IMR-90 (cell line): ENCODE measurements at regions not wholly inside any gene's neighbourhood (a gene's known extent, or its start where the extent isn't known, plus 50 kb on each side); places are given as distances from the start of the nearest gene placed in this dataset.

ENCODE experiments used
- ATAC-seq: fragments of 200-7000 bp; cut with Tn5 transposase; 2 replicates; pipeline ENCODE4 v1.9.1; 2020; ENCODE audit warnings: low read depth, mild to moderate bottlenecking, moderate library complexity
- BruUV-seq: library from RNA; stranded (reverse); fragments of 400-500 nt; replicated peaks from 2 replicates; lab custom pipeline; 2021; lab: Mats Ljungman, UMichigan
- CTCF ChIA-PET: fragments of 300-600 bp; formaldehyde crosslinking; extraction: SDS; loops from one replicate; lab custom pipeline; 2021; ENCODE audit warnings: antibody characterized with exemption; lab: Yijun Ruan, JAX
- POLR2A ChIA-PET: fragments of 300-600 bp; sonication (Branson Sonifier 250); formaldehyde crosslinking; loops from one replicate; lab custom pipeline; 2022; ENCODE audit warnings: antibody characterized with exemption; ENCODE audit not compliant: unreplicated experiment; lab: Charles Lee
- DNase-seq: peaks from one replicate; pipeline ENCODE4 v3.0.0; 2013
- H2AFZ ChIP-seq: replicated peaks from 2 replicates; pipeline ENCODE3; 2013; ENCODE audit warnings: low read length, mild to moderate bottlenecking; ENCODE audit not compliant: poor library complexity
- H2AK5ac ChIP-seq: 2 replicates; pipeline ENCODE4 v1.6.1; 2013; ENCODE audit warnings: low read depth, low read length, inconsistent platforms
- H2AK9ac ChIP-seq: replicated peaks from 2 replicates; pipeline ENCODE3; 2013; ENCODE audit warnings: mild to moderate bottlenecking, low read depth, low read length, moderate library complexity; ENCODE audit not compliant: poor library complexity
- H2BK120ac ChIP-seq: 2 replicates; pipeline ENCODE4 v1.6.1; 2013; ENCODE audit warnings: low read depth, low read length, inconsistent platforms
- H2BK15ac ChIP-seq: 3 replicates; pipeline ENCODE4 v1.6.1; 2013; ENCODE audit warnings: low read depth, low read length, inconsistent platforms
- H2BK20ac ChIP-seq: 2 replicates; pipeline ENCODE4 v1.6.1; 2013; ENCODE audit warnings: low read depth, mild to moderate bottlenecking, inconsistent platforms, low read length, moderate library complexity
- H2BK5ac ChIP-seq: 2 replicates; pipeline ENCODE4 v1.6.1; 2013; ENCODE audit warnings: mild to moderate bottlenecking, low read depth, low read length, inconsistent platforms; ENCODE audit not compliant: poor library complexity, severe bottlenecking
- H3K14ac ChIP-seq: replicated peaks from 2 replicates; pipeline ENCODE4 v1.6.1; 2013; ENCODE audit warnings: low read depth, low read length, inconsistent platforms
- H3K18ac ChIP-seq: 2 replicates; pipeline ENCODE4 v1.6.1; 2013; ENCODE audit warnings: low read depth, low read length, control low read depth
- H3K23ac ChIP-seq: 2 replicates; pipeline ENCODE4 v1.6.1; 2013; ENCODE audit warnings: low read depth, low read length, inconsistent platforms
- H3K27ac ChIP-seq: 2 replicates; pipeline ENCODE4 v1.5.1; 2013; ENCODE audit warnings: mild to moderate bottlenecking, control low read depth, low read length; ENCODE audit not compliant: insufficient read depth
- H3K27me3 ChIP-seq: 2 replicates; pipeline ENCODE4 v1.6.1; 2013; ENCODE audit warnings: low read length; ENCODE audit not compliant: control insufficient read depth, insufficient read depth
- H3K36me3 ChIP-seq: 2 replicates; pipeline ENCODE4 v1.6.1; 2013; ENCODE audit warnings: low read length, mixed read lengths; ENCODE audit not compliant: control insufficient read depth, insufficient read depth
- H3K4ac ChIP-seq: 2 replicates; pipeline ENCODE4 v1.6.1; 2013; ENCODE audit warnings: low read depth, low read length, inconsistent platforms
- H3K4me1 ChIP-seq: 2 replicates; pipeline ENCODE4 v1.6.1; 2013; ENCODE audit warnings: low read length, mixed read lengths; ENCODE audit not compliant: control insufficient read depth, insufficient read depth
- H3K4me2 ChIP-seq: 2 replicates; pipeline ENCODE4 v1.6.1; 2013; ENCODE audit warnings: low read depth, mild to moderate bottlenecking, control low read depth, low read length, moderate library complexity
- H3K4me3 ChIP-seq: 2 replicates; pipeline ENCODE4 v1.5.1; 2013; ENCODE audit warnings: low read depth, mild to moderate bottlenecking, control low read depth, low read length, moderate library complexity; ENCODE audit not compliant: insufficient read depth
- H3K56ac ChIP-seq: 2 replicates; pipeline ENCODE4 v1.6.1; 2013; ENCODE audit warnings: low read length, inconsistent platforms; ENCODE audit not compliant: insufficient read depth; ENCODE audit errors: extremely low read depth
- H3K79me1 ChIP-seq, 2 experiments: 2 replicates each; pipeline ENCODE4 v1.6.1; 2013; ENCODE audit warnings: low read length in 2 of 2, inconsistent platforms in 1 of 2, low read depth in 1 of 2
- H3K9ac ChIP-seq: 2 replicates; pipeline ENCODE4 v1.6.1; 2013; ENCODE audit warnings: low read depth, low read length, control low read depth
- H3K9me1 ChIP-seq: 2 replicates; pipeline ENCODE4 v1.6.1; 2013; ENCODE audit warnings: low read length, inconsistent platforms; ENCODE audit not compliant: insufficient read depth
- H3K9me3 ChIP-seq: 2 replicates; pipeline ENCODE4 v1.6.1; 2013; ENCODE audit warnings: low read length; ENCODE audit not compliant: control insufficient read depth, insufficient read depth
- H4K20me1 ChIP-seq: 2 replicates; pipeline ENCODE4 v1.6.1; 2013; ENCODE audit warnings: low read length, inconsistent platforms; ENCODE audit not compliant: insufficient read depth
- H4K5ac ChIP-seq: 2 replicates; pipeline ENCODE4 v1.6.1; 2013; ENCODE audit warnings: mild to moderate bottlenecking, low read depth, low read length, control low read depth
- H4K8ac ChIP-seq, 2 experiments: 2 replicates each; pipeline ENCODE4 v1.6.1; 2013; ENCODE audit warnings: low read depth in 2 of 2, low read length in 2 of 2, control low read depth in 1 of 2, inconsistent platforms in 1 of 2
- H4K91ac ChIP-seq: 2 replicates; pipeline ENCODE4 v1.6.1; 2013; ENCODE audit warnings: low read depth, low read length, inconsistent platforms; ENCODE audit not compliant: insufficient read depth
- BHLHE40 ChIP-seq: fragments of 150-350 bp; IDR thresholded peaks from 2 replicates; pipeline ENCODE4 v1.6.1; 2016; ENCODE audit warnings: mild to moderate bottlenecking, low read depth, low read length
- POLR2A ChIP-seq: IDR thresholded peaks from 2 replicates; pipeline ENCODE4 v1.6.1; 2012; ENCODE audit warnings: mild to moderate bottlenecking, low read depth, low read length
- RAD21 ChIP-seq: IDR thresholded peaks from 2 replicates; pipeline ENCODE4 v1.6.1; 2012; ENCODE audit warnings: low read length, improper control_type of control experiment
- SMC3 ChIP-seq: fragments of 150-350 bp; IDR thresholded peaks from 2 replicates; pipeline ENCODE4 v1.6.1; 2016; ENCODE audit warnings: low read depth, mild to moderate bottlenecking, antibody characterized with exemption, low read length, moderate library complexity
- WGBS, 2 experiments: methylation state at CpG; one replicate each; pipeline versions ENCODE4 v1.1.5 to v1.1.7; 2013; ENCODE audit warnings: missing lambda C conversion rate in 2 of 2; ENCODE audit not compliant: insufficient read length in 1 of 2; ENCODE audit errors: extremely low coverage in 2 of 2; 5-methylcytosine and 5-hydroxymethylcytosine counted together
- dilution Hi-C: fragments of 300-500 bp; cut with HindIII; formaldehyde crosslinking; loops from one replicate; pipeline ENCODE4 v1.14.3; 2018; ENCODE audit warnings: low sequenced_read_pairs; ENCODE audit not compliant: unreplicated experiment
- in situ Hi-C: fragments of 300-500 bp; cut with MboI; formaldehyde crosslinking; loops from 3 replicates; pipeline ENCODE4 v1.14.3; 2019; ENCODE audit warnings: low sequenced_read_pairs, inconsistent platforms, mixed read lengths
- intact Hi-C: fragments of 100-400 bp; cut with micrococcal nuclease; formaldehyde crosslinking; loops from 2 replicates; pipeline ENCODE4 v1.10.0; 2022
- TF ChIP-seq, protein P1 (sequence below): fragments of 150-350 bp; IDR thresholded peaks from 2 replicates; pipeline ENCODE4 v1.6.1; 2017; ENCODE audit warnings: mild to moderate bottlenecking, antibody characterized with exemption, low read length, low read depth
- TF ChIP-seq, protein P2 (sequence below): fragments of 150-350 bp; IDR thresholded peaks from 2 replicates; pipeline ENCODE4 v1.6.1; 2016; ENCODE audit warnings: low read depth, mild to moderate bottlenecking, low read length, moderate library complexity, borderline replicate concordance

DNA sequence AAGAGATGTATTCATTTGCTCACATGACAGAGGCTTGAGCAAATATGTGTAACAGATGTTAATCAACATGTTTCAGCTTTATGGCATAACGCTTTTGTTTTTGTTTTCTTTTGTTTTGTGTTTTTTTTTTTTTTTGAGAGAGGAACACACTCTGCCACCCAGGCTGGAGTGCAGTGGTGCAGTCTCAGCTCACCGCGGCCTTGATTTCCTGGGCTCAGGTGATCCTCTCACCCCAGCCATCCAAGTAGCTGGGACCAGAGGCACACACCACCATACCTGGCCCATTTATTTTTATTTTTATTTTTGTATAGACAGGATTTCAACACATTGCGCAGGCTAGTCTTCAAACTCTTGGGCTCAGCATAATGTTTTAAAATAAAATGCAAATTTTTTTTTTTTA lies 1504.4 kb upstream of the CADM2 start:
- peaks cover 2% of the 10 kb centered on the region; the same call in 1 of the 2 replicates for H3K9me3 ChIP-seq
- H3K27ac ChIP-seq: no peak overlapping the region
- no peak overlapping the region for H2BK5ac ChIP-seq
- intact Hi-C loops: no loop called here
- no peaks in the 10 kb centered on the region for H3K36me3 ChIP-seq
- TF ChIP-seq RAD21: no peak
- no peak for TF ChIP-seq POLR2A
- no peak for TF ChIP-seq SMC3
- TF ChIP-seq, protein P1, sequence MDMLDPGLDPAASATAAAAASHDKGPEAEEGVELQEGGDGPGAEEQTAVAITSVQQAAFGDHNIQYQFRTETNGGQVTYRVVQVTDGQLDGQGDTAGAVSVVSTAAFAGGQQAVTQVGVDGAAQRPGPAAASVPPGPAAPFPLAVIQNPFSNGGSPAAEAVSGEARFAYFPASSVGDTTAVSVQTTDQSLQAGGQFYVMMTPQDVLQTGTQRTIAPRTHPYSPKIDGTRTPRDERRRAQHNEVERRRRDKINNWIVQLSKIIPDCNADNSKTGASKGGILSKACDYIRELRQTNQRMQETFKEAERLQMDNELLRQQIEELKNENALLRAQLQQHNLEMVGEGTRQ: no peak
- TF ChIP-seq, protein P2, sequence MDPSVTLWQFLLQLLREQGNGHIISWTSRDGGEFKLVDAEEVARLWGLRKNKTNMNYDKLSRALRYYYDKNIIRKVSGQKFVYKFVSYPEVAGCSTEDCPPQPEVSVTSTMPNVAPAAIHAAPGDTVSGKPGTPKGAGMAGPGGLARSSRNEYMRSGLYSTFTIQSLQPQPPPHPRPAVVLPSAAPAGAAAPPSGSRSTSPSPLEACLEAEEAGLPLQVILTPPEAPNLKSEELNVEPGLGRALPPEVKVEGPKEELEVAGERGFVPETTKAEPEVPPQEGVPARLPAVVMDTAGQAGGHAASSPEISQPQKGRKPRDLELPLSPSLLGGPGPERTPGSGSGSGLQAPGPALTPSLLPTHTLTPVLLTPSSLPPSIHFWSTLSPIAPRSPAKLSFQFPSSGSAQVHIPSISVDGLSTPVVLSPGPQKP: no peak
- TF ChIP-seq BHLHE40: no peak
- no peaks in the 10 kb centered on the region for H4K20me1 ChIP-seq
- no peak overlapping the region for H4K91ac ChIP-seq
- no peak overlapping the region for H3K56ac ChIP-seq
- H2AFZ ChIP-seq: no peak overlapping the region
- no peak overlapping the region for H3K4ac ChIP-seq
- no peak overlapping the region for H2AK9ac ChIP-seq
- ATAC-seq: no peak
- no peak for DNase-seq
- dilution Hi-C loops: no loop called here
- ChIA-PET POLR2A (no interaction called here), CTCF (no interaction called here)
- H3K4me1 ChIP-seq: no peaks in the 10 kb centered on the region
- in situ Hi-C loops: no loop called here
- no peak overlapping the region for H4K8ac ChIP-seq
- H2AK5ac ChIP-seq: no peak overlapping the region
- H2BK20ac ChIP-seq: no peak overlapping the region
- H3K27me3 ChIP-seq: no peaks in the 10 kb centered on the region
- WGBS, 2 experiments: no CpG with 5 or more reads among the region's 4 CpGs
- H3K9ac ChIP-seq: no peak overlapping the region
- H3K18ac ChIP-seq: no peak overlapping the region
- BruUV-seq: no TSS peak
- H2BK120ac ChIP-seq: no peak overlapping the region
- no peaks in the 10 kb centered on the region for H3K9me1 ChIP-seq
- no peak overlapping the region for H3K14ac ChIP-seq
- H2BK15ac ChIP-seq: no peak overlapping the region
- no peak overlapping the region for H4K5ac ChIP-seq
- H3K4me2 ChIP-seq: no peak overlapping the region
- H3K23ac ChIP-seq: no peak overlapping the region
- no peaks in the 10 kb centered on the region for H3K79me1 ChIP-seq
- no peak overlapping the region for H3K4me3 ChIP-seq
